ENCODE measurements at regions not wholly inside any gene's neighbourhood (a gene's known extent, or its start where the extent isn't known, plus 50 kb on each side); places are given as distances from the start of the nearest gene placed in this dataset.

- 90% methylated on average over 10 of the region's 10 CpGs for WGBS
- H3K27ac ChIP-seq: no peak overlapping the region
- no peak for DNase-seq (ENCODE audit: low spot score)
Measured at GRCh38 chr14:29150659-29151058, 384.1 kb downstream of the FOXG1 start.

GRCh38 chr14:29156096-29156495, 389.5 kb downstream of the FOXG1 start:
- DNase-seq (ENCODE audit: low spot score): no peak
- no peak overlapping the region for H3K4me3 ChIP-seq

More at GRCh38 chr14:29150659-29151058, 384.1 kb downstream of the FOXG1 start:
- H3K4me1 ChIP-seq (replicated peaks): no peaks in the 10 kb centered on the region
- TF ChIP-seq CTCF (IDR thresholded peaks at IDR 0.05): no peak
- TF ChIP-seq POLR2A (IDR thresholded peaks at IDR 0.05): no peak
- TF ChIP-seq POLR2AphosphoS5 (IDR thresholded peaks at IDR 0.05): no peak
- no peak overlapping the region for H3K4me3 ChIP-seq
- H3K9me3 ChIP-seq: no peaks in the 10 kb centered on the region
- no peaks in the 10 kb centered on the region for H3K27me3 ChIP-seq (replicated peaks; ENCODE audit: insufficient read depth)
- no peaks in the 10 kb centered on the region for H3K36me3 ChIP-seq
- intact Hi-C loops (cut with DNase I): no loop called here

GRCh38 chr14:29161593-29161992, 395.0 kb downstream of the FOXG1 start:
- no peak overlapping the region for H3K4me3 ChIP-seq
- no peaks in the 10 kb centered on the region for H3K4me1 ChIP-seq (replicated peaks)
- no peaks in the 10 kb centered on the region for H3K9me3 ChIP-seq
- 76% methylated on average over 4 of the region's 4 CpGs for WGBS
- no peak for TF ChIP-seq POLR2A (IDR thresholded peaks at IDR 0.05)
- TF ChIP-seq CTCF (IDR thresholded peaks at IDR 0.05): no peak
- TF ChIP-seq POLR2AphosphoS5 (IDR thresholded peaks at IDR 0.05): no peak
- H3K27me3 ChIP-seq (replicated peaks; ENCODE audit: insufficient read depth): no peaks in the 10 kb centered on the region
- no peak overlapping the region for H3K27ac ChIP-seq
- intact Hi-C loops (cut with DNase I): no loop called here
- DNase-seq (ENCODE audit: low spot score): no peak
- H3K36me3 ChIP-seq: no peaks in the 10 kb centered on the region

More at GRCh38 chr14:29156096-29156495, 389.5 kb downstream of the FOXG1 start:
- H3K27me3 ChIP-seq (replicated peaks; ENCODE audit: insufficient read depth): no peaks in the 10 kb centered on the region
- intact Hi-C loops (cut with DNase I): no loop called here
- TF ChIP-seq CTCF (IDR thresholded peaks at IDR 0.05): no peak
- no peak for TF ChIP-seq POLR2AphosphoS5 (IDR thresholded peaks at IDR 0.05)
- TF ChIP-seq POLR2A (IDR thresholded peaks at IDR 0.05): no peak
- no peaks in the 10 kb centered on the region for H3K36me3 ChIP-seq
- no peaks in the 10 kb centered on the region for H3K9me3 ChIP-seq
- no peak overlapping the region for H3K27ac ChIP-seq
- H3K4me1 ChIP-seq (replicated peaks): no peaks in the 10 kb centered on the region

- Histone ChIP-seq H3K36me3 (no peaks in the 10 kb centered on the region), H3K27ac (no peak overlapping the region), H3K4me1 (replicated peaks) (no peaks in the 10 kb centered on the region), H3K9me3 (no peaks in the 10 kb centered on the region), H3K27me3 (replicated peaks; ENCODE audit: insufficient read depth) (no peaks in the 10 kb centered on the region), H3K4me3 (no peak overlapping the region)
- DNase-seq (ENCODE audit: low spot score): no peak
- TF ChIP-seq CTCF (IDR thresholded peaks at IDR 0.05) (no peak), POLR2AphosphoS5 (IDR thresholded peaks at IDR 0.05) (no peak), POLR2A (IDR thresholded peaks at IDR 0.05) (no peak)
- WGBS: 61% methylated on average over 2 of the region's 2 CpGs
- intact Hi-C loops (cut with DNase I): no loop called here
Measured at GRCh38 chr14:29163109-29163508, 396.5 kb downstream of the FOXG1 start.

GRCh38 chr14:29165431-29165830, 398.8 kb downstream of the FOXG1 start:
- Histone ChIP-seq H3K27me3 (replicated peaks; ENCODE audit: insufficient read depth) (no peaks in the 10 kb centered on the region), H3K36me3 (no peaks in the 10 kb centered on the region), H3K4me1 (replicated peaks) (no peaks in the 10 kb centered on the region), H3K4me3 (no peak overlapping the region), H3K9me3 (no peaks in the 10 kb centered on the region), H3K27ac (no peak overlapping the region)
- TF ChIP-seq POLR2AphosphoS5 (IDR thresholded peaks at IDR 0.05): no peak
- no peak for TF ChIP-seq POLR2A (IDR thresholded peaks at IDR 0.05)
- TF ChIP-seq CTCF (IDR thresholded peaks at IDR 0.05): no peak
- DNase-seq (ENCODE audit: low spot score): no peak
- intact Hi-C loops (cut with DNase I): no loop called here
- 34% methylated on average over 1 of the region's 1 CpG for WGBS
